ACC112 (cell line): ENCODE measurements at regions not wholly inside any gene's neighbourhood (a gene's known extent, or its start where the extent isn't known, plus 50 kb on each side); places are given as distances from the start of the nearest gene placed in this dataset.

Source experiments
- H2AFZ ChIP-seq: fragments of 200-600 bp; sonication (generic); one replicate; pipeline ENCODE4 v1.6.0; 2017; ENCODE audit warnings: antibody characterized with exemption, low read length; ENCODE audit not compliant: unreplicated experiment
- H3K27ac ChIP-seq: fragments of 200-600 bp; sonication (generic); 2 replicates; pipeline ENCODE4 v1.5.1; 2014; ENCODE audit warnings: low read depth, mild to moderate bottlenecking, antibody characterized with exemption, low read length, moderate library complexity
- H3K27me3 ChIP-seq: fragments of 200-600 bp; sonication (generic); 2 replicates; pipeline ENCODE4 v1.6.1; 2014; ENCODE audit warnings: mild to moderate bottlenecking, antibody characterized with exemption, low read length, moderate library complexity, mixed read lengths; ENCODE audit not compliant: insufficient read depth
- H3K36me3 ChIP-seq: fragments of 200-600 bp; sonication (generic); 2 replicates; pipeline ENCODE4 v1.6.1; 2016; ENCODE audit warnings: mild to moderate bottlenecking, antibody characterized with exemption, low read length, moderate library complexity, mixed read lengths; ENCODE audit not compliant: insufficient read depth
- H3K4me1 ChIP-seq: fragments of 200-600 bp; sonication (generic); one replicate; pipeline ENCODE4 v1.6.1; 2016; ENCODE audit warnings: low read length, mixed read lengths; ENCODE audit not compliant: insufficient read depth, unreplicated experiment, control insufficient read depth
- H3K4me3 ChIP-seq: fragments of 200-600 bp; sonication (generic); 2 replicates; pipeline ENCODE4 v1.5.1; 2014; ENCODE audit warnings: mild to moderate bottlenecking, low read depth, low read length
- H3K79me2 ChIP-seq: fragments of 200-600 bp; sonication (generic); one replicate; pipeline ENCODE4 v1.6.0; 2016; ENCODE audit warnings: low read length; ENCODE audit not compliant: control insufficient read depth, unreplicated experiment, insufficient read depth

GRCh38 chr1:25047506-25048240, 117.6 kb upstream of the RUNX3 start:
- Histone ChIP-seq H3K27me3 (peaks cover 58% of the 10 kb centered on the region), H3K4me1 (no peaks in the 10 kb centered on the region), H3K27ac (no peak overlapping the region), H3K36me3 (no peaks in the 10 kb centered on the region), H2AFZ (no peak overlapping the region), H3K4me3 (no peak overlapping the region), H3K79me2 (no peaks in the 10 kb centered on the region)

DNA sequence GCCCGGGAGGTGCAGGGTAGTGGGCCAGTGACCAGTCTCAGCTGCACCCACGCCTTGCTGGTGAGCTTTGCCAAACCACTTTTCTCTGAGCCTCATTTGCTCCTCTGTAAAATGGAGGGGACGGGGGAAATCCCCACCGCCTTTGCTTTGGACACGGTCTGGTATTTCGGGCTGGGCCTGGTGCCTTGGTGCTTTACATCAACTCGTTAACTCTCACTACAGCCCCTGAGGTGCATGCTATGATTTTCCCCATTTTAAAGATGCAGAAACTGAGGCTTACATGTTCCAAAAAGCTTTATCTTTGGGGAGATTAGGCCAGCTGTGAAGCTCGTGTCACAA, 116.1 kb upstream of the RUNX3 start:
- Histone ChIP-seq H3K79me2 (no peaks in the 10 kb centered on the region), H2AFZ (no peak overlapping the region), H3K36me3 (no peaks in the 10 kb centered on the region), H3K27me3 (peaks cover 55% of the 10 kb centered on the region), H3K27ac (no peak overlapping the region), H3K4me3 (no peak overlapping the region), H3K4me1 (no peaks in the 10 kb centered on the region)

DNA sequence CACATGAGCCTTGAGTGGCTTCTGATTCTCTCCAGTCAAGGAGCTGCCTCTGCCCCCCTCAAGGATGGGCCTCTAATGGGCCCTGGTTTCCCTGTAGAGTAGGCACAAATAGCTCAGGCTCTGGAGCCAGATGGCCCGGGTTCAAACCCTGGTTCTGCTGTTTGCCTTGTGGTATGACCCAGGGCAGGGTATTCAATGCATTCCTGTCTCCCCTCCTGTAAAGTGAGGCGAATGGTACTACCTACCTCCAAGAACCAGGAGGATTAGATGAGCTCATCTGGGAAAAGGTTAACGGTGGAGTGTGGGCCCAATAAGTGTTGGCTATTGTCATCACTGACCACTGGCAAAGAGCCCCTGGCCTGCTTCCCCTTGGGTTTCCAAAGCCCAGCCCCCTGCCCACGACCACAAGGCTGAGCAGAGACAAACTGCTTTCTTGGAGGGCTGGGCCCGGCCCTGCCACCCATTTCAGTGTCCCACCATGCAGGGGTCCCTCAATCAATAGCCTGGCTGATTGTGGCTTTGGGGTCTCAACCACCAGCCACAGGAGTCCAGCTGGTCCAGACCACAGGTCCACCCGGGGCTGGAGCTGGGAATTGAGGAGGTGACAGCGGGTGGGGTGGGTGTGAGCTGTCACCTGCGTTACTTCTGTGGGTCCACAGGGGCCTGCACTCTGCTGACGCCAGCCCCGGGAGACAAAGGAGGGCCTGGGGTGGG, 115.6 kb upstream of the RUNX3 start:
- no peaks in the 10 kb centered on the region for H3K79me2 ChIP-seq
- peaks cover 58% of the 10 kb centered on the region for H3K27me3 ChIP-seq
- no peak overlapping the region for H3K27ac ChIP-seq
- H2AFZ ChIP-seq, result no peak overlapping the region
- H3K4me1 ChIP-seq, result no peaks in the 10 kb centered on the region
- no peak overlapping the region for H3K4me3 ChIP-seq
- H3K36me3 ChIP-seq, result no peaks in the 10 kb centered on the region

DNA sequence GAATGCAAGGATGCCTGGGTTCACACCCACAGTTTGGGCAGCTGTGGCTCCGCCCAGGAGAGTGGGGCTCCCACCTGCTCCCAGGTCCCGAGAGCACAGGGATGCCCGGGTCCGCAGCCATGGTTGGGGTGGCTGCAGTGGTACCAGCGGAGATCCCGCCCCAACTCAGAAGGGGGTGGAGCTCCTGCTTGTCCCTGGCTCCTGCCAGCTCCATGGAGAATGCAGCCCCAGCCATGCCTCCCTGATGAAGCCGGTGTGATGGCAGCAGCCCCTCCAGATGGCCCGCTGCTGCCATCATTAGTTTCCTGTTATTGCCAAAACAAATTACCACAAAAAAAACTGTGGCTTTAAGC, 113.1 kb upstream of the RUNX3 start:
- Histone ChIP-seq H2AFZ (no peak overlapping the region), H3K4me3 (no peak overlapping the region), H3K36me3 (no peaks in the 10 kb centered on the region), H3K27me3 (peaks cover 48% of the 10 kb centered on the region), H3K79me2 (no peaks in the 10 kb centered on the region), H3K4me1 (no peaks in the 10 kb centered on the region), H3K27ac (no peak overlapping the region)

- no peak overlapping the region for H2AFZ ChIP-seq
- H3K79me2 ChIP-seq, result no peaks in the 10 kb centered on the region
- no peak overlapping the region for H3K27ac ChIP-seq
- peaks cover 45% of the 10 kb centered on the region for H3K27me3 ChIP-seq
- H3K36me3 ChIP-seq, result no peaks in the 10 kb centered on the region
- no peaks in the 10 kb centered on the region for H3K4me1 ChIP-seq
- H3K4me3 ChIP-seq, result no peak overlapping the region
These were observed 112.5 kb upstream of the RUNX3 start for GRCh38 chr1:25042331-25043227.

GRCh38 chr1:25041916-25042315, 111.8 kb upstream of the RUNX3 start:
- Histone ChIP-seq H3K27me3 (peaks cover 43% of the 10 kb centered on the region), H3K4me1 (no peaks in the 10 kb centered on the region), H3K27ac (no peak overlapping the region), H3K79me2 (no peaks in the 10 kb centered on the region), H2AFZ (no peak overlapping the region), H3K4me3 (no peak overlapping the region), H3K36me3 (no peaks in the 10 kb centered on the region)

- no peak overlapping the region for H3K27ac ChIP-seq
- no peaks in the 10 kb centered on the region for H3K36me3 ChIP-seq
- peaks cover 43% of the 10 kb centered on the region for H3K27me3 ChIP-seq
These were observed 110.1 kb upstream of the RUNX3 start for GRCh38 chr1:25040122-25040685.

GRCh38 chr1:25039229-25039628, 109.2 kb upstream of the RUNX3 start:
- Histone ChIP-seq H3K27me3 (peaks cover 43% of the 10 kb centered on the region), H3K4me1 (no peaks in the 10 kb centered on the region), H3K27ac (no peak overlapping the region), H3K79me2 (no peaks in the 10 kb centered on the region), H3K36me3 (no peaks in the 10 kb centered on the region), H2AFZ (no peak overlapping the region), H3K4me3 (no peak overlapping the region)

More at GRCh38 chr1:25040122-25040685, 110.1 kb upstream of the RUNX3 start:
- Histone ChIP-seq H3K4me3 (no peak overlapping the region), H3K4me1 (no peaks in the 10 kb centered on the region), H2AFZ (no peak overlapping the region), H3K79me2 (no peaks in the 10 kb centered on the region)

DNA sequence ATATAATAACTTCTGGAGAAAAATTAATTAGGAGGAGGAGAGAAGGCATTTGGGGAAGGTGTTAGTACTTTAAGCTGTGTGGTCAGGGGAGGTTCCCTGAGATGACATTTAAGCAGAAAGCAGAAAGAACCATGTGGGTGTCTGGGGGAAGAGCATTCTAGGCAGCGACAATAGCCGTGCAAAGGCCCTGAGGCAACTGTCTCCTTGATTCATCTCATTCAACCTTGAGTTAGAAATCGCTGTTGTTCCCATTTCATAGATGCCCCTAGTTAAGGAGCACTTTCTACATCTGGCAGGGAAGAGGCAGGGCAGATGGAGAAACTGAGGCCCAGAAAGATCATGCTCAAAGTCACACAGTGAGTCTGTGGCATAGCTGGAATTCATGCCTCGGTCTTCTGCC, 108.6 kb upstream of the RUNX3 start:
- no peaks in the 10 kb centered on the region for H3K4me1 ChIP-seq
- H3K4me3 ChIP-seq, result no peak overlapping the region
- no peak overlapping the region for H3K27ac ChIP-seq
- H2AFZ ChIP-seq, result no peak overlapping the region
- H3K79me2 ChIP-seq, result no peaks in the 10 kb centered on the region
- H3K27me3 ChIP-seq, result peaks cover 38% of the 10 kb centered on the region
- no peaks in the 10 kb centered on the region for H3K36me3 ChIP-seq

DNA sequence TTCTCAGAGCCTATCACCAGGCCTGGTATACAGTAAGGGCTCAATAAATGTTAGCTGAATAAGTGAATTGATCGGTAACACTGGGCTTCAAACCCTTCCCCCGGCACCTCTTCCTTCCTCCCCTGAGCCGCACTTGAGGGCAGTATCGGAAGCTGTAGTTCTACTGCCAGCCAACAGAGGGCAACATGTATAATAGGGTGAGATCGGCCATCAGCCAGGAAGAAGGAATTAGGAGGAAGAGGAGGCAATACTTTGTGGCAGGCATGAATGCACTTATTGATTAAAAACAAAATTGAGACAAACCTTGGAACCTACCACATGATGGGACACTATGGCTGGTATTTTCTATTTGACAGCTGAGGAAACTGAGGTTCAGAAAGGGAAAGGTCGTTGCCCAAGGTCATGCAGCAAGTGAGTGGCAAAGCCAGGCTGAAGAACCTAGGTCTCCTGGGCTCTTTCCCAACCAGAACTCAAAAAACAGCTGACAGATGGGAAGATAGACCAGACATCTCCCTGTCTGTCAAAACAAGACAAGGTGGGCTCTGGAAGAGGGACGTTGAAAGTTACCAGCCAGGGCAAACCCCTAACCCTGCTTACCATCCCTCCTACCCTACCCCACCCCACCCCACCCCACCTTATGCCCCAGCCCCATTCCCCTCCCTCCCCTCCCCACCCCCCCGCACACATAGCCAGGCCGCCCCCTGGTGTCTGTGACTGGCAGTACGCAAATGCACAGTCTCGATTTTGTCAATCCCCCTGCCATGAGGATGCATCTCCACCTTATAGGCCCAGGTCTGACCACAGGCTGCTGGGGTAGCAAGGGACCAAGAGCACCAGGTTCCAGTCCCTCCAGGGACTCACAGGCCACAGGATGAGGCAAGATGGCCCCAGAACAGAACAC, 107.3 kb upstream of the RUNX3 start:
- H3K4me1 ChIP-seq, result no peaks in the 10 kb centered on the region
- H3K4me3 ChIP-seq, result no peak overlapping the region

More for the DNA sequence above, 107.3 kb upstream of the RUNX3 start:
- Histone ChIP-seq H3K79me2 (no peaks in the 10 kb centered on the region), H3K27me3 (peaks cover 25% of the 10 kb centered on the region), H3K27ac (no peak overlapping the region), H3K36me3 (no peaks in the 10 kb centered on the region), H2AFZ (no peak overlapping the region)
